NCI-H345 treated with DMSO at 0.1 percent for 48 hours (cell line): ENCODE measurements at regions not wholly inside any gene's neighbourhood (a gene's known extent, or its start where the extent isn't known, plus 50 kb on each side); places are given as distances from the start of the nearest gene placed in this dataset.
"Not testable (repeated sequence)": the region's sequence is repeated elsewhere in the genome, so short reads cannot be mapped to it uniquely, and the experiment has no call there.

Experiments
- DNase-seq: peaks from one replicate; lab custom pipeline; 2025; ENCODE audit not compliant: unreplicated experiment; lab: John Stamatoyannopoulos, UW

- no peak for DNase-seq
Observed at GRCh38 chr4:116688536-116688935, 396.8 kb downstream of the TRAM1L1 start.

- DNase-seq, result no peak
Observed at GRCh38 chr4:116668190-116668589, 417.2 kb downstream of the TRAM1L1 start.

- DNase-seq, result no peak
Observed at GRCh38 chr4:116665716-116666115, 419.7 kb downstream of the TRAM1L1 start.

- no peak for DNase-seq
Observed at GRCh38 chr4:116664198-116664597, 421.2 kb downstream of the TRAM1L1 start.

- no peak for DNase-seq
Observed at GRCh38 chr4:116639070-116639577, 446.3 kb downstream of the TRAM1L1 start.

- no peak for DNase-seq
Observed at GRCh38 chr4:116638592-116638991, 446.8 kb downstream of the TRAM1L1 start.

GRCh38 chr4:116636917-116637316 lies 448.5 kb downstream of the TRAM1L1 start:
- DNase-seq, result no peak

- DNase-seq, result no peak
Observed at GRCh38 chr4:116632269-116632668, 453.1 kb downstream of the TRAM1L1 start.

GRCh38 chr4:116628598-116628997 lies 456.8 kb downstream of the TRAM1L1 start:
- DNase-seq, result no peak

GRCh38 chr4:116627545-116627944 lies 457.8 kb downstream of the TRAM1L1 start:
- no peak for DNase-seq

- not testable (repeated sequence) for DNase-seq
Observed at GRCh38 chr4:116619508-116619907, 465.9 kb downstream of the TRAM1L1 start.

- DNase-seq, result no peak
Observed at GRCh38 chr4:116618638-116619037, 466.7 kb downstream of the TRAM1L1 start.

GRCh38 chr4:116603096-116603495 lies 482.3 kb downstream of the TRAM1L1 start:
- DNase-seq, result no peak

- no peak for DNase-seq
Observed at GRCh38 chr4:116599859-116600258, 485.5 kb downstream of the TRAM1L1 start.

GRCh38 chr4:116598980-116599789 lies 486.2 kb downstream of the TRAM1L1 start:
- DNase-seq, result no peak

GRCh38 chr4:116598155-116598979 lies 487.0 kb downstream of the TRAM1L1 start:
- DNase-seq, result no peak

- no peak for DNase-seq
Observed at GRCh38 chr4:116590648-116591047, 494.7 kb downstream of the TRAM1L1 start.

GRCh38 chr4:116588783-116589182 lies 496.6 kb downstream of the TRAM1L1 start:
- DNase-seq, result no peak

GRCh38 chr4:116585246-116585645 lies 500.1 kb downstream of the TRAM1L1 start:
- no peak for DNase-seq

GRCh38 chr4:116577321-116577720 lies 508.1 kb downstream of the TRAM1L1 start:
- DNase-seq, result no peak

- DNase-seq, result no peak
Observed at GRCh38 chr4:116573540-116573939, 511.8 kb downstream of the TRAM1L1 start.

GRCh38 chr4:116561768-116562167 lies 523.6 kb downstream of the TRAM1L1 start:
- peak; percentile 4 for DNase-seq
